Superior temporal gyrus (tissue), 1 donor: ENCODE measurements at regions not wholly inside any gene's neighbourhood (a gene's known extent, or its start where the extent isn't known, plus 50 kb on each side); places are given as distances from the start of the nearest gene placed in this dataset.

Source experiments
- DNase-seq: peaks from one replicate; pipeline ENCODE4 v3.0.0-alpha.2; 2016; ENCODE audit errors: extremely low spot score

DNA sequence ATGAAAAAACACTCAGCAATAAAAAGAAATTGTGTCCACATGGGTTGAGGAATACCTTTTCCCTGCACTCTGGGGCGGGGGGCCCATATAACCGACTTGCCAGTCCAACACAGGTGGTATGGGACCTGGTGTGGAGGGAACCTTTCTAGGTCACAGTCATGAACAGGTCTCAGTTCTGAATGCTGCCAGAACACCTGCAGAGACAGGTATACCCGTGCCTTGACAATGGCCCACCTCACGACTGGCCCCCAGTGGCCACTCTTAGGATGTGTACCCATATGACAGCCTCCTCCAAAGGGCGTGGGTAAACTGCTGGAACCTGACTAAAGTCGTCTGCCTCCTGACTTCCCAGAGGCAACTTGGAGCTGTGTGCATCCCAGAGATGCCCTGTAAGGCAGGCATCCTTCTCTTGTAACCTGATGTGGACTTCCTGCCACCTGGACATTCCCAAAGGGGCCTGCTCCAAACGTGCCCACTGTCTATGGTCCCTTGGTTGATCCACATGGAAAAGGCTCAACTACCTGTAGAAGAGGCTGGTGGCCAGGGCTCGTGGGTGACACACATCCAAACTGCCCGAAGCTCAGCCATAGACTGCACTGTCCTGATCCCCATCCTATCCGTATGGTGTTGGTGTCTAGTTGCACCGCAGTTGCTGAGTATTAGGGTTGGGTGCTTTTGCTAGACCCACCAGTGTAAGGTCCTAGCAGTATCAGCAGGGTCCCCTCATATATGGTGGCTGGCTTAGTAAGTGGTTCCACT is 859.3 kb downstream of the BRD1 start:
- no peak for DNase-seq

- no peak for DNase-seq
These were observed 864.3 kb downstream of the BRD1 start for GRCh38 chr22:48963405-48963804.

DNA sequence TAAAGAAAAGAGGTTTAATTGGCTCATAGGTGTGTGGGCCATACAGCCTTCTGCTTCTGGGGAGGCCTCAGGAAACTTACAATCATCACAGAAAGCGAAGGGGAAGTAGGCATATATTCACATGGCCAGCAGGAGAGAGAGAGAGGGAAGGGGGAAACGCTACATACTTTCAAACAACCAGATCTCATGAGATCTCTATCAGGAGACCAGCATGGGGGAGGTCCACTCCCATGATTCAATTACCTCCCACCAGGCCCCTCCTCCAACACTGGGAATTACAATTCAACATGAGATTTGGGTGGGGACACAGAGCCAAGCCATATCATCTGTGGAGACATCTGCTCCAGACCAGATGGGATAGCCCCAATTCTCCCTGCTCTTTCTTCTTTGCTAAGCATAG is 866.0 kb downstream of the BRD1 start:
- no peak for DNase-seq

DNA sequence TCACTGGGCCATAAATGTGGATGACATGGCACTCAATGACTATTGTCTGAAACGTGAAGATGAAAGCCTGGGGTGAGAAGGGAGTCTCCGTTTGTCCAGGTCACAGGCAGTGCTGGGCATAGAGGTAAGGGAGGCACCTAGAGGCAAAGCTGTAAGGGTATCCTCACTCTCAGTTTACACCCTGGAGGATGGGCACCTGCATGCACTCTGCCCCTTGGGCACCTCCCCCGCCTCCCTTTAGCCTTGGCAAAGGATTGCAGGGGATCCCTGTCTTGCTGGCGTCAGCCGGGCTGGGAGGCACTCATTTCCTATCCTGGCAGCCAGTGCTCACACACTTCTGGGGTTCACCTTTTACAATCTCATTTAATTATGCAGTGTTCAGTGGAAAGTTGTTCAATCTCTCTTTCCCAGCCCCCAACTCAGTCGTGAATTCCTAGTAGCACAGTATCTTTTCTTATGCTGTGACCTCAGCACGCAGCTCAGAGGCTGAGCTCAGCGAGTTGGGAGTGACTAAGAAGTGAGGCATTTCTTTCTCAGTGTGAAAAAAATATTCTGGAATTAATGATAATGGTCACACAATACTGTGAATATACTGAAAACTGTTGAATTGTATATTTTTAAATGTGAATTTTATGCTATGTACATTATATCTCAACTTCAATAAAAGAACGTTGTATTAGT is 866.6 kb downstream of the BRD1 start:
- no peak for DNase-seq

DNA sequence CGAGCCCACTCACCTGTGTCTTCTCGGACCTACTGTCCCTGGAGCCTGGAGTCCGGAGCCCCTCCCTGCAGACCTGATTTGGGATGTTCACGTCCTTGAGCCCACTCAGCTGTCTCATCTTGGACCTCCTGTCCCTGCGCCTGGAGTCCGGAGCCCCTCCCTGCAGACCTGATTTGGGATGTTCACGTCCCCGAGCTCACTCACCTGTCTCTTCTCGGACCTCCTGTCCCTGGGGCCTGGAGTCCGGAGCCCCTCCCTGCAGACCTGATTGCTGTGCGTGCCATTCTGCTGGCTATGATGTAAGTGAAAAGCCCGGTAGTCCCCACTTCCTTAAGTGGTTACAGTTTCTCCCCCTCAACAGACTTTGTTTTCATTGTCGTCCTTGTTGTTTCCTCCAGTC is 867.1 kb downstream of the BRD1 start:
- DNase-seq = no peak

- DNase-seq = no peak
These were observed 868.2 kb downstream of the BRD1 start for GRCh38 chr22:48959496-48959895.

DNA sequence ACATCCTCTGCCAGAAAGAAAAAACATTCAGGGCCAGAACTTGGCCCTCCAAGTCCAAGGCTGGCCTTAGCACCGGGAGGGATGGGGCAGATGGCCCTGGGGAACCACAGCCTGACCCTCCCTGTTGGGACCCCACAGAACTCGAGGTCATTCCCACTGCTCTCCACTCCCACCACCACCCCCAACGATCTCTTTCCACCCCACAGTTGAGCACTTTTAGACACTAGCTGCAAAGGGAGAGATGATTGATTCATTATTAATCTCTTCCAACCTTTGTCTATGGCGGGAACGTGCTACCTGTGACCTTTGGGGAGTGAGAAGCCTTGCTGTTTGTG is 869.7 kb downstream of the BRD1 start:
- DNase-seq = no peak

- no peak for DNase-seq
These were observed 870.2 kb downstream of the BRD1 start for GRCh38 chr22:48957311-48957986.

GRCh38 chr22:48955351-48956311 is 872.0 kb downstream of the BRD1 start:
- DNase-seq = no peak

GRCh38 chr22:48954781-48955311 is 872.8 kb downstream of the BRD1 start:
- no peak for DNase-seq

DNA sequence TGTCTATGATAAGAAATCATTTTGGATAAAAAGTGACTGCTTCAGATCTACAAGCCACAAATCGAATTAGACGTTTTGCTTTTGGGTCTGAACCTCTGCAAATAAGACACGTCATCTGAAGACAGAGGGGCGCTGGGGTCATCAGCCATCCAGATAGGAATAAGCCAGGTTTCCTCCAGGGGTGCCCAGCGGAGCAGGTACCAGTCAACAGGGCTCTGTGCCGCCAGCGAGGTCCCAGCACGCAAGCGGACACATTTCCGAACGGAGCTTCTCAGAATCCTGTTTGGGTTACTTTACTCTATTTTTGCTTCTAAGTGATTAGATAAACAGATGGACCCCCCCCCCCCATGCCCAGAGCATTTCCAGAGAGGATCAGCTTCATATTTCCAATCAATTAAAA is 873.8 kb downstream of the BRD1 start:
- no peak for DNase-seq

DNA sequence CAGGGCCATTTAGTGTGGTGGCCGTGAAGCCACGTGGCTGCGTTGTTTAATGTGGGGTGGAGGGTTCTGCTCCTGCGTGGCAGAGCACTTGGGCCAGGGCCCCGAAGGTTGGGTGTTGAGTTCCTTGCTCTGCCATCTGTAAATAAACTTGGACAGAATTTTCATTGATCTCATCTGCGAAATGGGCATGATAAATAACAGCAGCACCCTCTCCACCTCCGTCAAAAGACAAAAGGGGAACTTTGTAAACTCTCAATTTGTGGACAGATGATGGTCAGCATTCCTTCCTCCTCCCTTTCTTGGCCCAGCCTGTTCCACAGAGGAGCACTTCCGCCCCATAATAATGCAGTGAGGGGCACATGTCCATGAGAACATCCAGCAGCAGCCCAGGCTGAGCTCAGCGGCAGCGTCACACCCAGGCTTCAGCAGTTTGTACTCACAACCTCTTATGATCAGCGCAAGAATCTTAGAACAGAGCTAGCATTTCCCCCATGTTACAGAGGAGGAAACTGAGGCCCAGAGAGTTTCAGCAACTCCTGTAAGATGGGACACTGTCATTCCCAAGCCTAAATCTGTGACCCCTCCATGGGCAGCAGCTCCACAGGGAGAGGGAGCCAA is 874.5 kb downstream of the BRD1 start:
- DNase-seq = no peak

DNA sequence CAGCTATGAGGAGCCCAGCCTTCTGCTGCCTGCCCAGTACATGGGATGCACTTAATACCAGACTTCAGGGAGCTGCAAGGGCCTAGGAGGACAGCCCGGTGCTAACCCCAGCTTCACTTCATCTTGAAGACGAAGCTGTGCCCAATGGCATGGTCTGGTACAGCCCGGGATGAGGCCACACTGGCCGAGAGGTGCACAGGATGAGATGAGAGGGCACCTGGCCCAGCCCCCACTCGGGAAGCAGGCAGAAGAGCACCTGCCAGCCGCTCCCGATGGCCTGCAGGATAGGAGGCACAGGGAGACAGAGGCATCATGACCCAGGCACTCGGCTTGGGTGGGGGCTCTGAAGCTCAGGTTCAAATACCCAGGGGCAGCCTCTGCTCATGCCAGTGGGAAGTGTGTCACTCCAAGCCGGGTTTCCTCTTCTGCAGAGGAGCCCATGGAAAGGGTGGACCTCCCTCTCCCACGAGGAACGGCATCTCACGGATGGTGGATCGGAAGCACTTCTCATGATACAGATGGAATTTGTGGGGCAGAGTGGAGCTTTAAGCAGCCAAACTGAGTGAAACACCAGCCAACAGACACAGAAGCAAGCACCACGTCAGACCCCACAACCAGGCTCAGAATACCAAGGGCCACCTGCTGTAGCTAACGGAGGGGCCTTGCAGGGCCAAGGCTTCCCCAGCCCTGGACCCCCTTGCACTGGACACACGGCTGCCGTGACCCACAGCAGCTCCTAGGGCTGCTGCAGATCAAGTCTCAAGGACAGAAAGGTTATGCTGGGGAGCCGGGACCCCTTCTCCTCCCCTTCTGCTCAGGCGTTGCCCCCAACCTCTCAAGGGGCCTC is 875.2 kb downstream of the BRD1 start:
- DNase-seq = no peak

DNA sequence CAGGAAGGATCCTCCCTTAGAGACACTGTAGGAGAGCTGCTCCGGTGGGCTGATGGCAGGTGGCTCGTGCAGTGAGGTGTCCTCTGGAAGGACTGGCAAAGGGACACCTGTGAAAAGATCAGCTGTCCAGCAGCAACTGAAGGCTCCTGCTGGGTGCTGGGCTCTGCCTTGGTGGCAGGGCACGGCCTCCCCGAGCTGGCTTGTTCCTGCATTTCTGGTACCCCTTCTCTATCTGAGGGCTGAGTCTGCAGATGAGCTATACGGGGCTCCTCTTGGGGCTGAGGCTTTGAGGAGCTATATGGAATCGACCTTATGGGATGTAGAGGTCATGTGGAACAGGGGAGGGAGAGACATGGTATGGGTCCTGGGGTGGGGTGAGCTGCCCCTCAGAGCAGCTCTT is 875.8 kb downstream of the BRD1 start:
- DNase-seq = no peak

- no peak for DNase-seq
These were observed 877.3 kb downstream of the BRD1 start for GRCh38 chr22:48950151-48950915.

DNA sequence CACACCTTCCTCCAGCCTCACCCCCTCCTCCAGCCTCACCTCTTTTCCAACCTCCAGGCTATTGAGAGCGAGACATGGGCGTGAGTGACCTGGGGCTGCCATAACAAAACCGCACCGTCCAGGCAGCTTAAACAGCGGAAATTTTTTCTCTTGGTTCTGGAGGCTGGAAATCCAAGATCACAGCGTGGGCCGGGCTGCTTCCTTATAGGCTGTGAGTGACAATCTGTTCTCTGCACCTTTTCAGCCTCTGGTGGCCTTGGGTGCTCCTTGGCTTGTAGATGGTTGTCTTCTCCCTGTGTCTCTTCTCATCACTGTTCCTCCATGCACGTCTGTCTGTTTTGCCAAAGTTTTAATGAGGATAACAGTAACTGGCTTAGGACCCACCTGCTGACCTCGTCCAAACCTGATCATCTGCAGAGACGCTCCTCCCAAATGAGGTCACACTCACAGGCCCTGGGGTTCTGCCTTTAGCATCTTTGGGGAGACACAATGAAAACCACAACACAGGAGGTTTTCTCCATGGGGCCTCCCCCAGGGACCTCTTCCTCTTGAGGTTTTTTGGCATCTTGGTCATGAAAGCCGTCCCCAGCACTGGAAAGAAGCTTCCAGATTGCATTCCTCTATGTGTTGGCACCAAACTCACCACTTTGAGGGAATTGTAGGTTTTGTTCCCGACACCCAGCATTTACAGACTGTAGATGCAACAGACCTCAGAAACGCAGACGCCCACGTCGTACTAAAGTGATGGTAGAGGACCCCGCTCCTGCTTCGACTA is 878.1 kb downstream of the BRD1 start:
- DNase-seq = no peak

GRCh38 chr22:48948575-48949170 is 879.0 kb downstream of the BRD1 start:
- no peak for DNase-seq

DNA sequence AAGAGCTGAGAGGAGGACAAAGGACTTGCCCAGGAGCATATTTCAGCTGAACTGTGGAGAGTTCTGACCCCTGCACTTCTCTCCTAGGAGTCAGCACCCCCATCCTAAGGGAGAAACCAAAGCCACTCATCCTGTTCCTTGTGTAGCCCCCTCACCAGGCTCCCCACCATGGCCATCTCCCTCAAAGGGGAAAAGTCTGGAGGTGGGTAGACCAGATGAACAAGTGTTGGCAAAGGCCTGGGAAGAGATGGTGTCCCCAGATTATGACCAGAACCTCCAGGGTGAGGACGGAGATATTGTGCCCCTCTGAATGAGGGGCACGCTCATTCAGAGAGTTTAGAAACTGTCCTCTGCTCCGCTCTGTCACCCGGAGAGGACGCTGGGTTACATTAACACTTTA is 880.0 kb downstream of the BRD1 start:
- no peak for DNase-seq
